ENCODE measurements at regions not wholly inside any gene's neighbourhood (a gene's known extent, or its start where the extent isn't known, plus 50 kb on each side); places are given as distances from the start of the nearest gene placed in this dataset.
"Not testable (repeated sequence)": the region's sequence is repeated elsewhere in the genome, so short reads cannot be mapped to it uniquely, and the experiment has no call there.

- not testable (repeated sequence) for TF ChIP-seq CTCF (IDR thresholded peaks at IDR 0.05; ENCODE audit: low read depth, low read length, poor library complexity, severe bottlenecking); EZH2phosphoT487 (IDR thresholded peaks at IDR 0.05; ENCODE audit: borderline replicate concordance, low read length)
Observed at GRCh38 chr15:20680257-20680815, 138.7 kb upstream of the GOLGA6L6 start.
